Karpas-422 (cell line): ENCODE measurements at regions not wholly inside any gene's neighbourhood (a gene's known extent, or its start where the extent isn't known, plus 50 kb on each side); places are given as distances from the start of the nearest gene placed in this dataset.

Experiments
- DNase-seq: peaks from one replicate; pipeline ENCODE4 v3.0.0-alpha.2; 2015
- H2AFZ ChIP-seq: fragments of 200-600 bp; sonication (generic); 2 replicates; pipeline ENCODE4 v1.6.1; 2014; ENCODE audit warnings: antibody characterized with exemption, low read length, mixed read lengths
- H3K27ac ChIP-seq: fragments of 200-600 bp; sonication (generic); 2 replicates; pipeline ENCODE4 v1.5.1; 2014; ENCODE audit warnings: mild to moderate bottlenecking, low read length, moderate library complexity
- H3K27me3 ChIP-seq: fragments of 200-600 bp; sonication (generic); 2 replicates; pipeline ENCODE4 v1.6.1; 2014; ENCODE audit warnings: low read length, mixed read lengths
- H3K36me3 ChIP-seq: fragments of 200-600 bp; sonication (generic); 2 replicates; pipeline ENCODE4 v1.6.1; 2014; ENCODE audit warnings: low read length, mixed read lengths; ENCODE audit not compliant: insufficient read depth
- H3K4me1 ChIP-seq: fragments of 200-600 bp; sonication (generic); 2 replicates; pipeline ENCODE4 v1.6.1; 2014; ENCODE audit warnings: mild to moderate bottlenecking, low read length, mixed read lengths
- H3K4me2 ChIP-seq: fragments of 200-600 bp; sonication (generic); 2 replicates; pipeline ENCODE4 v1.6.1; 2014; ENCODE audit warnings: low read length, low read depth, mild to moderate bottlenecking; ENCODE audit not compliant: poor library complexity, severe bottlenecking
- H3K4me3 ChIP-seq: fragments of 200-600 bp; sonication (generic); 2 replicates; pipeline ENCODE4 v1.5.1; 2014; ENCODE audit warnings: mild to moderate bottlenecking, antibody characterized with exemption, low read length, mixed read lengths
- H3K79me2 ChIP-seq: fragments of 200-600 bp; sonication (generic); 2 replicates; pipeline ENCODE4 v1.6.1; 2014; ENCODE audit warnings: mild to moderate bottlenecking, low read length, mixed read lengths
- H3K9ac ChIP-seq: fragments of 200-600 bp; sonication (generic); 2 replicates; pipeline ENCODE4 v1.6.0; 2014; ENCODE audit warnings: low read length
- H3K9me2 ChIP-seq: fragments of 200-600 bp; sonication (generic), shearing (Covaris generic); replicated peaks from 2 replicates; pipeline ENCODE4 v1.6.0; 2014; ENCODE audit warnings: mild to moderate bottlenecking, low read length, moderate library complexity; ENCODE audit not compliant: insufficient read depth
- H3K9me3 ChIP-seq: fragments of 300-700, 200-600 bp; sonication (generic); 2 replicates; pipeline ENCODE4 v1.6.1; 2014; ENCODE audit warnings: low read length, mixed read lengths
- H4K20me1 ChIP-seq: fragments of 200-600 bp; sonication (generic); 2 replicates; pipeline ENCODE4 v1.6.1; 2014; ENCODE audit warnings: mild to moderate bottlenecking, antibody characterized with exemption, low read length, low read depth; ENCODE audit not compliant: insufficient read depth

GRCh38 chr6:15955484-15955883 is 173.4 kb upstream of the MYLIP start:
- Histone ChIP-seq H4K20me1 (no peaks in the 10 kb centered on the region), H2AFZ (no peak overlapping the region), H3K4me3 (no peak overlapping the region), H3K9me3 (no peaks in the 10 kb centered on the region), H3K27ac (no peak overlapping the region), H3K36me3 (no peaks in the 10 kb centered on the region), H3K79me2 (no peaks in the 10 kb centered on the region), H3K4me1 (peaks cover 21% of the 10 kb centered on the region), H3K9ac (no peak overlapping the region), H3K9me2 (no peaks in the 10 kb centered on the region), H3K4me2 (no peak overlapping the region), H3K27me3 (no peaks in the 10 kb centered on the region)
- DNase-seq, result no peak

GRCh38 chr6:15953152-15953880 is 175.6 kb upstream of the MYLIP start:
- Histone ChIP-seq H3K4me1 (peaks cover 21% of the 10 kb centered on the region), H3K36me3 (no peaks in the 10 kb centered on the region), H3K9me3 (no peaks in the 10 kb centered on the region), H4K20me1 (no peaks in the 10 kb centered on the region), H3K27me3 (no peaks in the 10 kb centered on the region), H3K9ac (no peak overlapping the region), H2AFZ (no peak overlapping the region), H3K79me2 (no peaks in the 10 kb centered on the region), H3K9me2 (no peaks in the 10 kb centered on the region), H3K4me2 (no peak overlapping the region), H3K4me3 (no peak overlapping the region), H3K27ac (no peak overlapping the region)
- no peak for DNase-seq

- no peaks in the 10 kb centered on the region for H3K36me3 ChIP-seq
- no peaks in the 10 kb centered on the region for H3K27me3 ChIP-seq
- H3K9me3 ChIP-seq, result no peaks in the 10 kb centered on the region
- H2AFZ ChIP-seq, result no peak overlapping the region
- H3K79me2 ChIP-seq, result no peaks in the 10 kb centered on the region
- H3K9me2 ChIP-seq, result no peaks in the 10 kb centered on the region
- H3K4me3 ChIP-seq, result no peak overlapping the region
- H3K4me2 ChIP-seq, result no peak overlapping the region
- no peak overlapping the region for H3K27ac ChIP-seq
- no peak overlapping the region for H3K9ac ChIP-seq
- no peaks in the 10 kb centered on the region for H4K20me1 ChIP-seq
- DNase-seq, result no peak
- H3K4me1 ChIP-seq, result peaks cover 21% of the 10 kb centered on the region
Measured at GRCh38 chr6:15952231-15953151, 176.4 kb upstream of the MYLIP start.

GRCh38 chr6:15950962-15951569 is 177.8 kb upstream of the MYLIP start:
- Histone ChIP-seq H3K4me3 (no peak overlapping the region), H3K27ac (no peak overlapping the region), H3K4me1 (peaks cover 21% of the 10 kb centered on the region), H3K9ac (no peak overlapping the region), H3K27me3 (no peaks in the 10 kb centered on the region), H3K4me2 (no peak overlapping the region), H4K20me1 (no peaks in the 10 kb centered on the region), H3K79me2 (no peaks in the 10 kb centered on the region), H3K9me2 (no peaks in the 10 kb centered on the region), H2AFZ (no peak overlapping the region), H3K36me3 (no peaks in the 10 kb centered on the region), H3K9me3 (no peaks in the 10 kb centered on the region)
- DNase-seq, result no peak

DNA sequence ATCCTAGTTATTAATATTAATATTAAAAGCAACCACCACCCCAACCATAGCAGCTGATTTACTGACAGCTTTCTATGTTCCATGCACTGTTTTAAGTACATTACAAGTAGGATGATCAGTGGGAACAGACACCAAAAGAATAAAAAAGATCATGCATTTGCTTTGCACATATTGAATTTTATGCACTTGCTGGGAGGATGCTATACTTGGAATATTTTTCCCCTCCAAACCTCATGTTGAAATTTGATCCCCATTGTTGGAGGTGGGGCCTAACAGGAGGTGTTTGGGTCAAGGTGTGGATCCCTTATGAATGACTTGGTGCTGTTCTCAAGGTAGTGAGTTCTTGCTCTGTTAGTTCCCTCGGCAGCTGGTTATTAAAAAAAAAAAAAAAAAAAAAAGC is 178.9 kb upstream of the MYLIP start:
- Histone ChIP-seq H3K9me2 (no peaks in the 10 kb centered on the region), H2AFZ (no peak overlapping the region), H3K36me3 (no peaks in the 10 kb centered on the region), H3K4me3 (no peak overlapping the region), H3K4me1 (peaks cover 21% of the 10 kb centered on the region), H3K79me2 (no peaks in the 10 kb centered on the region), H3K27me3 (no peaks in the 10 kb centered on the region), H3K9ac (no peak overlapping the region), H3K27ac (no peak overlapping the region), H3K9me3 (no peaks in the 10 kb centered on the region), H3K4me2 (no peak overlapping the region), H4K20me1 (no peaks in the 10 kb centered on the region)
- no peak for DNase-seq

DNA sequence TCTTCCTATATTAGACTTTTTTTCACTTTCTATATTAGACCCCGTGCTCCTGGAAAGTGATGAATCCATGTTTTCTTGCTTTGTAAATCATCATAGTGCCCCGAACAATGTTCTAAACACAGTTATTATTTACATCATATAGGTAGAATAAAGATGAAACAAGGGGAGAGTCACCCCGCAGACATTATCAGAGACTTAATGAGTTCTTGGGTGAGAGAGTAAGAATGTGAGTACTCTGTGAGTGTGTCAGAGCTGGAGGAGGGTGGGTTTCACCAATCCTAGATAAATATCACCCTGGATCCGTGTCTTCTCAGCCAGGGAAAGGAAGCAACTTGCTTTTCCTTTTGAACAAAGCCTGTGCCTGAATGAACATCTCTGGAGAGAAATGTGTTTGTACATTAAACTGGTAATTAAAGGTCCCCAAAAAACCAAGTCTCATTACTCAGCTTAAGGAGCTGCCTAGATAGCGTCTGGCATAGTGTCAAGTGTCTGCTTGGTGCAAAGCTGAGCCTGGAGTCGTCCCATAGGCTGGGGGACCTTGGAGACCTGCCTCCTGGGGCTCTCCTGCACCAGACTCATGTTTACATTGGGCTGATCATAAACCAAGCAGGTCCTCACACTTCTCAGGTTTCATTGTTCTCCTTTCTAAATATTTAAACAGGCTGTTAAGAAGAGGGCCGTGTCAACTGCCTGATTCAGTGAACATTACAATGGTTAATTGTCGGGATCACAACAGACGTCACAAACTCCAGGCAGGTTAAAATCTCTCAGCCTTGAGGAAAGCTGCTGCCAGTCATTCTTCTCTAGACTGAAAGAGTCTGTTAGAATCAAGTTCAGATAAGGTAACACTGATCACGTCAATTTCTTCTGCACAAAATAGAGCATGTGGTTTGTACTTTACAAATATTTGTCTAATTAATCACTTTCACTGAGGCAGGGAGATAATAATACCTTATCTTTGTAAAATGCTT is 179.7 kb upstream of the MYLIP start:
- Histone ChIP-seq H3K4me1 (peaks cover 18% of the 10 kb centered on the region), H3K4me3 (no peak overlapping the region), H4K20me1 (no peaks in the 10 kb centered on the region), H3K9me3 (no peaks in the 10 kb centered on the region), H3K79me2 (no peaks in the 10 kb centered on the region), H3K9me2 (no peaks in the 10 kb centered on the region), H3K36me3 (no peaks in the 10 kb centered on the region), H3K4me2 (no peak overlapping the region), H3K27ac (no peak overlapping the region), H2AFZ (no peak overlapping the region), H3K27me3 (no peaks in the 10 kb centered on the region), H3K9ac (no peak overlapping the region)
- DNase-seq, result no peak

- no peaks in the 10 kb centered on the region for H3K9me2 ChIP-seq
- H3K4me3 ChIP-seq, result no peak overlapping the region
- no peak overlapping the region for H3K9ac ChIP-seq
- peaks cover 8% of the 10 kb centered on the region for H3K4me1 ChIP-seq
- no peaks in the 10 kb centered on the region for H3K27me3 ChIP-seq
- H3K36me3 ChIP-seq, result no peaks in the 10 kb centered on the region
- no peak overlapping the region for H3K4me2 ChIP-seq
- H3K27ac ChIP-seq, result no peak overlapping the region
- no peaks in the 10 kb centered on the region for H4K20me1 ChIP-seq
- no peak for DNase-seq
- no peaks in the 10 kb centered on the region for H3K79me2 ChIP-seq
- no peaks in the 10 kb centered on the region for H3K9me3 ChIP-seq
- no peak overlapping the region for H2AFZ ChIP-seq
Measured at GRCh38 chr6:15947923-15948322, 181.0 kb upstream of the MYLIP start.
